ENCODE measurements at regions not wholly inside any gene's neighbourhood (a gene's known extent, or its start where the extent isn't known, plus 50 kb on each side); places are given as distances from the start of the nearest gene placed in this dataset.

DNA sequence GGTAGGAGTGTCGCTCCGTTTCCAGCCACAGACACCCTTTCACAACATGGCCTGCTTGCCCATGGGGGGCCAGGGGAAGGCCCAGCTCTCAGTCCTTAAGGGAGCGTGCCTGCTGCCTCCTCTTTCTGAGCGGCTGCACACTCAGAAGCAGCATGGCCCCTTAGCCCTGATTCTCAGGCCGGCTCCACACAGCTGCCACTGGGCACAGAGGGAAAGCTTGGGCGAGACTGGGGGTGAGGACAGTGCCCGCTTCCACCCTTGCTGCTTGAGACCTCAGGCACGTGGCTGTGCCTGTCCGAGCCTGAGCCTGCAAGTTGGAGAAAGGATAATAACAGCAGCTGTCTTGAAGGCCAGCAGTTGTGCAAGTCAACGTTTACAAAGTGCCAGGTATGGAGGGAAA, 416.3 kb downstream of the SHANK2 start:
- TF ChIP-seq EZH2 (IDR thresholded peaks at IDR 0.05; ENCODE audit: borderline replicate concordance, low read depth, low read length, poor library complexity, severe bottlenecking) = no peak
- TF ChIP-seq, protein P1, sequence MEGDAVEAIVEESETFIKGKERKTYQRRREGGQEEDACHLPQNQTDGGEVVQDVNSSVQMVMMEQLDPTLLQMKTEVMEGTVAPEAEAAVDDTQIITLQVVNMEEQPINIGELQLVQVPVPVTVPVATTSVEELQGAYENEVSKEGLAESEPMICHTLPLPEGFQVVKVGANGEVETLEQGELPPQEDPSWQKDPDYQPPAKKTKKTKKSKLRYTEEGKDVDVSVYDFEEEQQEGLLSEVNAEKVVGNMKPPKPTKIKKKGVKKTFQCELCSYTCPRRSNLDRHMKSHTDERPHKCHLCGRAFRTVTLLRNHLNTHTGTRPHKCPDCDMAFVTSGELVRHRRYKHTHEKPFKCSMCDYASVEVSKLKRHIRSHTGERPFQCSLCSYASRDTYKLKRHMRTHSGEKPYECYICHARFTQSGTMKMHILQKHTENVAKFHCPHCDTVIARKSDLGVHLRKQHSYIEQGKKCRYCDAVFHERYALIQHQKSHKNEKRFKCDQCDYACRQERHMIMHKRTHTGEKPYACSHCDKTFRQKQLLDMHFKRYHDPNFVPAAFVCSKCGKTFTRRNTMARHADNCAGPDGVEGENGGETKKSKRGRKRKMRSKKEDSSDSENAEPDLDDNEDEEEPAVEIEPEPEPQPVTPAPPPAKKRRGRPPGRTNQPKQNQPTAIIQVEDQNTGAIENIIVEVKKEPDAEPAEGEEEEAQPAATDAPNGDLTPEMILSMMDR (conservative IDR thresholded peaks at IDR 0.05; ENCODE audit: low read depth, low read length) = no peak

Measured in A673 (cell line).